NCI-H1048 (cell line): ENCODE measurements at regions not wholly inside any gene's neighbourhood (a gene's known extent, or its start where the extent isn't known, plus 50 kb on each side); places are given as distances from the start of the nearest gene placed in this dataset.

Experiments used
- DNase-seq: peaks from one replicate; lab custom pipeline; 2025; lab: John Stamatoyannopoulos, UW

DNA sequence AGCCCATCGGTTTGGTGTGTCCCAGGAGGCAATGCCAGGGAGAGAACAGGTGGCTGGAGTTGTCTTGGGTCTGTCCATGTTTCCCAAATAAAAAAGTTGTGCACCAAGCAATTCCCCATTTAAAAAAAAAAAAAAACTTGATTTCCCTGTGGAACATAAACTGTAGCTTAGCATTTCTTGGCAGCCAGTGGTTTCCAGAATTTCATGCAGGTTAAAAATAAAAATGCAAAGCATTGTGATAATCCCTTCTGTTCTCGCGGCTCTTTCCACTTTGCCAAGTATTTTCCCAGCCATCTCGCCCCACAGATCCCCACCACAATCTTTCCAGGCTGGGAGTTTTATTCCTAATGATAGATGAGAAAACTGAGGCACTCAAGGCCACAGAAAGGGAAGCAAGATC is 51.4 kb upstream of the MSX1 start:
- DNase-seq, result no peak

- no peak for DNase-seq
Measured at GRCh38 chr4:4805887-4806286, 53.6 kb upstream of the MSX1 start.

DNA sequence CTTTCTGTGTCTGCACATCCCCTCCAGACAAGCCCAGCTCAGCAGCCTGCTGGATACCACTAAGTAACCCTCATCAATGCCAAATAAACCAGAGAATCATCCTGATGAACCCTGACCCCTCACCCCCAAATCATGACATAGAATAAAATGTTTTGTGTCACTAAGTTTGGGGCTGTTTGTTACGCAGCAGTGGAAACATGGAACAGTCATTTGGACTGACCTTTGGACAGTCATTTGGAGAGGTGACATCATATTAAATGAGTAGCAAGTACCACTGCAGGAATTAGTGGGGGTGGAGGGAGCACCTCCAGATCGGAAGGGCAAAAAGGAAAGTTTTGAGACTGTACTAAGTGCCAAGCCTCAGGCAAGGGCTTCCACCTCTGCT is 55.6 kb upstream of the MSX1 start:
- no peak for DNase-seq

GRCh38 chr4:4803216-4803911 is 56.1 kb upstream of the MSX1 start:
- no peak for DNase-seq

GRCh38 chr4:4800646-4801408 is 58.6 kb upstream of the MSX1 start:
- no peak for DNase-seq

DNA sequence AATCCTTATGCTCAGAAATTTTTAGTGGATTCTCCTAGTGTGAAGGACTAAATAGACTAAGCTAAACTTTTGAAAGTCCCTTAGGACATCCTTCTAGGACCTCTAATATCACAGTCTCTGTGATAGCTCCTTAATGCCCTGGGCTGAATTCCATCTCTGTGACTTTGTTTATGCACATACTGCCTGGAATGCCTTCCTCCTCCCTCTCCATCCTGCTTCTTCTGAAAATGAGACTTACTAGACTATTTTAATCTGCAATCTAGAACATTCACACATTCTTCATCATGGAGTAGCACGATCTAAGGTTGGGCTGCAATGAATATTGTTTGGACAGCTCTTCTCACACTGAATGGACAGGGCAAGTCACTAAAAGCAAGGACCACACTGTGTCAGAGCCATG is 65.0 kb upstream of the MSX1 start:
- no peak for DNase-seq

DNA sequence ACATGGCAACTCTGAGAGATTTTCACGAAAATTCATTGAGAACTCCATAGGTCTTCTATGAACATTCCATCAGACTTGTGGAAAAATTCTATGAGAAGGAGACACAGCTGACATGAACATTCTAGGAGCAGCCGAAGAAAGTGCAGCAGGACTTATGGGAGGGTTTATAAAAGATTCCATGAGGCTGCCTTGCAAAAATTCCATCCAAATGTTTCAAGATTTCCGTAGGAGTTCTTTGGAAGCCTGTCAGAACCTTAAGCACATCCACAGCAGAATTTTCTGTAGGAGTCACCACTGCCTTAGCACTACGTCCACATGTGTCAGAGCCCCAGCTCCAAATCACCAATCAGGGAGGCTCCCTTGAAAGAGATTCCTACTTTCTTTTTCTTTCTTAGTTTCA is 67.0 kb upstream of the MSX1 start:
- no peak for DNase-seq

GRCh38 chr4:4791299-4792111 is 68.0 kb upstream of the MSX1 start:
- DNase-seq, result no peak

DNA sequence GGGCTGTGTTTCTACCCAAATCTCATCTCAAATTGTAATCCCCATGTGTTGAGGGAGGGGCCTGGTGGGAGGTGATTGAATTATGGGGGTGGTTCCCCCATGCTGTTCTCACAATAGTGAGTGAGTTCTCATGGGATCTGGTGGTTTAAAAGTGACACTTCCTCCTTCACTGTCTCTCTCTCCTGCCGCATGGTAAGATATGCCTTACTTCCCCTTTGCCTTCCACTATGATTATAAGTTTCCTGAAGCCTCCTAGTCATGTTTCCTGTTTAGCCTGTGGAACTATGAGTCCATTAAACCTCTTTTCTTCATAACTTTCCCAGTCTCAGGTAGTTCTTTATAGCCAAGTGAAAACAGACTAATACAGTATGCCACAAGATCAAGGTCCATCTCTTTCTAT is 70.0 kb upstream of the MSX1 start:
- no peak for DNase-seq

GRCh38 chr4:4788573-4788972 is 70.9 kb upstream of the MSX1 start:
- no peak for DNase-seq

DNA sequence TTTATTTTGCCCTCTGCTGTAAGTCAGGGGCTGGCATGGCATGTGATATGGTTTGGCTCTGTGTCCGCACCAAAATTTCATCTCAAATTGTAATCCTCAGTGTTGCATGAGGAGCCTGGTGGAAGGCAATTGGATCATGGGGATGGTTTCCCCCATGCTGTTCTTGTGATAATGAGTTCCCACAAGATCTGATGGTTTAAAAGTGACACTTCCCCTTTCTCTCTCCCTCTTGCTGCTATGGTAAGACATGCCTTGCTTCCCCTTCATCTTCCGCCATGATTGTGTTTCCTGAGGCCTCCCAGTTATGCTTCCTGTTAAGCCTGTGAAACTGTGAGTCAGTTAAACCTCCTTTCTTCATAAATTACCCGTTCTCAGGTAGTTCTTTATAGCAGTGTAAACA is 72.0 kb upstream of the MSX1 start:
- DNase-seq, result no peak

DNA sequence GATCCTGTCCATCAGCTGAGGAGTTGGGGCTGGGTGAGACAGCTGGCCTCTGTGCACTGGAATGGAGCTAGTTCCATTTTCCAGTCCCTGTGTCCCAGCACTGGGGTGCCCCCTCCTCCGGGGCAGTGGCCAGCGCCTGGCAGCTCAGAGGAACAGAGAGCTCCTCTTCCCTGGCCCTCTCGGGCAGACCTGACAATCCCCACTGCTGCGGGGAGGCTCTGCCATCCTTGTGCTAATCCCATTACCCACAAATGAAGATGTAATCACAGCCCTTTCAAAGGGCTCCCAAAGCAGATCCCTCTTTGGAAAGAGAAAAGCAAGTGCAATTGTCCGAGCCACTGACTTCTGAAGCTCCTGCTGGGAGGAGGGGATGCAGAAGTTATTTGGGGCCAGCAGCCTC is 75.1 kb upstream of the MSX1 start:
- no peak for DNase-seq

- no peak for DNase-seq
Measured at GRCh38 chr4:4783847-4784246, 75.6 kb upstream of the MSX1 start.

DNA sequence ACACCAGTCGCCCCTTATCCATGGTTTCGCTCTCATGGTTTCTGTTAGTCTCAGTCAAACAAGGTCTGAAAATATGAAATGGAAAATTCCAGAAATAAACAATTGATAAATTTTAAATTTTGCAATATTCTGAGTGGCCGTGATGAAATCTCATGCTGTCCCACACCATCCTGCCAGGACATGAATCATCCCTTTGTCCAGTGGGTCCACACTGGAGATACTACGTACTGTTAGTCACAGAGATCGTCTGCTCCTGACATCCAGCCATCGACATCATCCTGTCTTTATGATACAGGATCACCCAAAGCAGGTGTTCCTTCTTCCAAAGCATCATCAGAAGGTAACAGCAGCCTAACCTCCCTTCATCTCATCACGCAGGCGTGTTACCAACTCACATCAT is 76.5 kb upstream of the MSX1 start:
- no peak for DNase-seq

GRCh38 chr4:4781936-4782707 is 77.3 kb upstream of the MSX1 start:
- no peak for DNase-seq

DNA sequence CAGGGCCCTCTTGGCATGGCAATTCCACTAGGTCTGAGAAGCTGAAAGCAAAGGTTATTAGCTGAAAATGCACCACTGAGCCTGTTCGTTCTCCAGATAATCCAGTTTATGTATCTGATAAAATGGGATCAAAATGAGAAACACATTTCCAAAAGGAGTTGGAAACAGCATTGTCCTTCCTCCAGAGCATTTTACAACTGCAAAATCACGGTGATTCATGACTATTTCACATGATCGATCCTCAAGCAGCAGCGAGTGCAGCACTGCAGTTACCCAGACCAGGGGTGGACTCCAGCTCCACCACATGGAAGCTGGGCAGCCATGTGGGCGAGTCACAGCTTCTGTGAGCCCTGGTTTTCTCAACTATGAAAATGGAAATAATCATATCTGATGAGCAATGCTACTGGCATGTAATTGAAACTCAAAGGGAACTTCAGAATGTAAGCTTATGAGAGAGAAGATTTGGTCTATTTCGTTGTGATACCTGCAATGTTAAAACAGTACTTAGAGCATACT is 78.7 kb upstream of the MSX1 start:
- DNase-seq, result no peak

GRCh38 chr4:4779486-4779885 is 80.0 kb upstream of the MSX1 start:
- no peak for DNase-seq

- DNase-seq, result no peak
Measured at GRCh38 chr4:4779054-4779453, 80.4 kb upstream of the MSX1 start.

- DNase-seq, result no peak
Measured at GRCh38 chr4:4778554-4778953, 80.9 kb upstream of the MSX1 start.

DNA sequence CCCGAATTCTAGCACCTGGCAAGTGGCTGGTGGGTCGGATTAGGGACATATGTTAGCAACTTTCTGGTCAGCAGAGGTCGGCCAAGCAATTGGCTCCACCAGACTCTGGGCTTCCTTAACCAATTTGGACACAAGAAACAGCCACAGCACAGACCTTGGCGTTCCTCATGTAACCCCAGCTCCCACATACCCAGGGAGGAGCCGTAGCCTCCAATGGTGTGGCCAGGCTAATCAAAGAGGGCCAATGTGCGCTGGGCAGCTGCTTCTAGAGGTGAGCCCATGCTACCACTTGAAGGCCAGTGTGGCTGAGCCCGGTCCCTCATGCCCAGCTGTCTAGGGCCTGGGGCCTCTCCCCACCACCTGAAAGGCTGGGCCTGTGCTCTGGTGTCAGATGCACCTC is 82.5 kb upstream of the MSX1 start:
- DNase-seq, result no peak

DNA sequence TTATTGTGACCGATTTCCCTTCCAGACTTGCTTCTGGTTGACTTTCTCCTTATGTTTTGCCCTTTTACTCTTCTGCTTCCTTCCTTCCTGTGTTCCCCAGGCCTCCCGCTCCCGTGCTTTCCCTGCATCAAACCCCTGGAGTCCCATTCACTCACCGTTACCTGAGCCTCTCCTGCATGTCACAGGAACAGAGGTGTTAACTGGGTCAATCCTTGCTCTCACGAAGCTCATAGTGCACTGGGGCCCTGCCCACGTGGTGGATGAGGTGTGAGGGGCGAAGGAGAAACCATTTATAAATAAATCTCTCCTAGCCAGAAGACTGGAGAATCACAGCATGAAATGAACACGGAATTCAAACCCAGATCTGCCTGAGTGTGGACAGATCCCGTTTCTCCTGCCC is 83.1 kb upstream of the MSX1 start:
- DNase-seq, result no peak

- DNase-seq, result no peak
Measured at GRCh38 chr4:4775493-4776004, 83.9 kb upstream of the MSX1 start.
